CD4-positive, alpha-beta T cell treated with Interleukin-2 at 100 ng/mL for 4 hours (primary cell): ENCODE measurements at regions not wholly inside any gene's neighbourhood (a gene's known extent, or its start where the extent isn't known, plus 50 kb on each side); places are given as distances from the start of the nearest gene placed in this dataset.
"Not testable (repeated sequence)": the region's sequence is repeated elsewhere in the genome, so short reads cannot be mapped to it uniquely, and the experiment has no call there.

Experiments used
- DNase-seq: peaks from one replicate; pipeline ENCODE4 v3.0.0-alpha.2; 2020; ENCODE audit warnings: low spot score

GRCh38 chr6:68059261-68059660 lies 575.8 kb upstream of the ADGRB3 start:
- no peak for DNase-seq

GRCh38 chr6:68056596-68056995 lies 578.5 kb upstream of the ADGRB3 start:
- not testable (repeated sequence) for DNase-seq

GRCh38 chr6:68054756-68055155 lies 580.3 kb upstream of the ADGRB3 start:
- DNase-seq, result no peak

GRCh38 chr6:68053805-68054373 lies 581.2 kb upstream of the ADGRB3 start:
- no peak for DNase-seq

- DNase-seq, result no peak
Measured at GRCh38 chr6:68052234-68052633, 582.8 kb upstream of the ADGRB3 start.

GRCh38 chr6:68049562-68049961 lies 585.5 kb upstream of the ADGRB3 start:
- no peak for DNase-seq

GRCh38 chr6:68046756-68047155 lies 588.3 kb upstream of the ADGRB3 start:
- DNase-seq, result no peak

- no peak for DNase-seq
Measured at GRCh38 chr6:68046302-68046701, 588.8 kb upstream of the ADGRB3 start.

- DNase-seq, result no peak
Measured at GRCh38 chr6:68045193-68045592, 589.9 kb upstream of the ADGRB3 start.

- DNase-seq, result no peak
Measured at GRCh38 chr6:68044264-68044663, 590.8 kb upstream of the ADGRB3 start.

- DNase-seq, result no peak
Measured at GRCh38 chr6:68043122-68043398, 592.0 kb upstream of the ADGRB3 start.

- DNase-seq, result no peak
Measured at GRCh38 chr6:68042339-68043121, 592.6 kb upstream of the ADGRB3 start.

GRCh38 chr6:68040780-68041179 lies 594.3 kb upstream of the ADGRB3 start:
- DNase-seq, result no peak

- DNase-seq, result no peak
Measured at GRCh38 chr6:68040312-68040778, 594.7 kb upstream of the ADGRB3 start.

GRCh38 chr6:68039641-68040311 lies 595.3 kb upstream of the ADGRB3 start:
- no peak for DNase-seq

- DNase-seq, result no peak
Measured at GRCh38 chr6:68038815-68039408, 596.2 kb upstream of the ADGRB3 start.

GRCh38 chr6:68032217-68032616 lies 602.9 kb upstream of the ADGRB3 start:
- DNase-seq, result no peak

GRCh38 chr6:68031054-68031453 lies 604.0 kb upstream of the ADGRB3 start:
- no peak for DNase-seq

GRCh38 chr6:68026483-68026882 lies 608.6 kb upstream of the ADGRB3 start:
- no peak for DNase-seq

- DNase-seq, result no peak
Measured at GRCh38 chr6:68025764-68026163, 609.3 kb upstream of the ADGRB3 start.

- DNase-seq, result no peak
Measured at GRCh38 chr6:68024570-68025269, 610.4 kb upstream of the ADGRB3 start.

GRCh38 chr6:68022968-68023367 lies 612.1 kb upstream of the ADGRB3 start:
- not testable (repeated sequence) for DNase-seq
